AG04450 (cell line): ENCODE measurements at regions not wholly inside any gene's neighbourhood (a gene's known extent, or its start where the extent isn't known, plus 50 kb on each side); places are given as distances from the start of the nearest gene placed in this dataset.

ENCODE experiments used
- CTCF ChIA-PET: fragments of 300-600, 350-600 bp; formaldehyde crosslinking; extraction: SDS; loops from one replicate; lab custom pipeline; 2022; ENCODE audit warnings: antibody characterized with exemption, inconsistent platforms; lab: Charles Lee
- POLR2A ChIA-PET: fragments of 350-600 bp; formaldehyde crosslinking; extraction: SDS; loops from one replicate; lab custom pipeline; 2021; ENCODE audit warnings: antibody characterized with exemption, inconsistent platforms; lab: Yijun Ruan, JAX
- DNase-seq: peaks from one replicate; pipeline ENCODE4 v3.0.0-alpha.2; 2011; ENCODE audit warnings: low read depth, low spot score
- H3K27ac ChIP-seq: one replicate; pipeline ENCODE4 v1.5.1; 2012; ENCODE audit warnings: low read depth, low read length, control low read depth
- H3K27me3 ChIP-seq: one replicate; pipeline ENCODE4 v1.6.0; 2012; ENCODE audit warnings: low read length; ENCODE audit not compliant: control insufficient read depth, insufficient read depth
- H3K4me3 ChIP-seq: 2 replicates; pipeline ENCODE4 v1.5.1; 2011; ENCODE audit warnings: mild to moderate bottlenecking, low read depth, low read length, control low read depth
- H3K9me3 ChIP-seq: 2 replicates; pipeline ENCODE4 v1.5.1; 2012; ENCODE audit warnings: low read length; ENCODE audit not compliant: control insufficient read depth, insufficient read depth
- CTCF ChIP-seq: IDR thresholded peaks from 2 replicates; pipeline ENCODE4 v1.5.1; 2011; ENCODE audit warnings: low read depth, low read length, control low read depth, inconsistent platforms

GRCh38 chr14:94857950-94858349 is 88.0 kb upstream of the GSC start:
- no peak for TF ChIP-seq CTCF
- Histone ChIP-seq H3K9me3 (peaks cover 45% of the 10 kb centered on the region), H3K27ac (no peak overlapping the region), H3K27me3 (no peaks in the 10 kb centered on the region), H3K4me3 (no peak overlapping the region)
- no peak for DNase-seq
- ChIA-PET CTCF (no interaction called here), POLR2A (no interaction called here)

DNA sequence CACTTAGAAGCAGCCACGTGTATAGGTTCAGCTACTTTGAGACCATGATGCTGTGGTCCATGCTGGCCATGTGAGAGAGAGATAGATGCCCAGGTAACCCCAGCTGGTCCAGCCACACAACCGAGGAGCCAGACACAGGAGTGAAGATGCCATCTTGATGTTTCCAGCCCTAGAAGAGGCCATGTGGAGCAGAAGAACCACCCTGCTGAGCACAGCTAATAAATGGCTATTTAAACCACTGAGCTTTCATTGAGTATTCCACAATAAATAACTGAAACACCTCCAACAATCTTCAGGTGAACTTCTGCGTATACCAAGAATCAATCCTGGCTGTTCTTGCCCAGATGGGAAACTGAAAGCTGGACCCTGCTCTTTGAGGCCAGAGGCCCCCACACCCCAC is 84.0 kb upstream of the GSC start:
- H3K4me3 ChIP-seq, result no peak overlapping the region
- POLR2A ChIA-PET, result no interaction called here

DNA sequence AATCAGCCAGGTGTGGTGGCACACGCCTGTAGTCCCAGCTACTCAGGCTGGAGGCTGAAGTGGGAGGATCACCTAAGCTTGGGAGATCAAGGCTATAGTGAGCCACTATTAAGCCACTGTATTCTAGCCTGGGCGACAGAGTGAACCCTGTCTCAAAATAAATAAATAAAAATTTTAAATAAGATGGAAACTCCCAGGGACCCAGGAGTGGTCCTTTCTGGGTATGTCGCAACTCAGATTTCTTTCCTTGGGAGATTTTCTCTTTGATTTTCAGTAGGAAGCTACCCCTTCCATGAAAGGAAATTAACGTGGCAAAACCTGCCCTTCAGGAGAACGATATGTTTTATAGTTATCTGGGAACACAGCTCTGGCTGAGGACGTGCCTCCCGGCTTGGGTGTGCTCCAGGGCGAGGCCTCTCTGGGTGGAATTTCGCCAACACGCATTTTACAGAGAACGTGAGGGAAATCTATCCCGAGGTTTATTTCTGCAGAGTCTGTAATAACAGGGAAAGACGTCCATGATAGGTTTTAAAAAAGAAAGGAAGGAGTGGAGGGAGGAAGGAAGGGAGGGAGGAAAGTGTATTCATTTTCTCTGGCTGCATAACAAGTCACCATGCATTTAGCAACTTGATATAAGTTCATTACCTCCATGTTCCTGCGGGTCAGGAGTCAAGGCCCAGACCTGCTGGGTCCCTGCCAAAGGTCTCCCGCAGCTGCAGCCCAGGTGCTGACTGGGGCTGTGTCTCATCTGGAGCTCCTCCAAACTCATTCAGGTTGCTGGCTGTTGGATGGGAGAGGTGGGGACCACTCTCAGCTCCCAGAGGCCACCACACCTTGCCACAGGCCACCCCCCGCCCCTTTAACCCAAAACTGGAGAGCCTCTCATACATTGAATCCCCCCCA is 80.6 kb upstream of the GSC start:
- Histone ChIP-seq H3K4me3 (no peak overlapping the region), H3K27ac (no peak overlapping the region), H3K9me3 (peaks cover 58% of the 10 kb centered on the region), H3K27me3 (no peaks in the 10 kb centered on the region)
- no peak for DNase-seq
- TF ChIP-seq CTCF, result no peak
- POLR2A ChIA-PET, result no interaction called here
- CTCF ChIA-PET, result no interaction called here

More for the DNA sequence above, 84.0 kb upstream of the GSC start:
- CTCF ChIA-PET, result no interaction called here
- Histone ChIP-seq H3K9me3 (peaks cover 60% of the 10 kb centered on the region), H3K27me3 (no peaks in the 10 kb centered on the region), H3K27ac (no peak overlapping the region)
- no peak for TF ChIP-seq CTCF
- DNase-seq, result no peak

DNA sequence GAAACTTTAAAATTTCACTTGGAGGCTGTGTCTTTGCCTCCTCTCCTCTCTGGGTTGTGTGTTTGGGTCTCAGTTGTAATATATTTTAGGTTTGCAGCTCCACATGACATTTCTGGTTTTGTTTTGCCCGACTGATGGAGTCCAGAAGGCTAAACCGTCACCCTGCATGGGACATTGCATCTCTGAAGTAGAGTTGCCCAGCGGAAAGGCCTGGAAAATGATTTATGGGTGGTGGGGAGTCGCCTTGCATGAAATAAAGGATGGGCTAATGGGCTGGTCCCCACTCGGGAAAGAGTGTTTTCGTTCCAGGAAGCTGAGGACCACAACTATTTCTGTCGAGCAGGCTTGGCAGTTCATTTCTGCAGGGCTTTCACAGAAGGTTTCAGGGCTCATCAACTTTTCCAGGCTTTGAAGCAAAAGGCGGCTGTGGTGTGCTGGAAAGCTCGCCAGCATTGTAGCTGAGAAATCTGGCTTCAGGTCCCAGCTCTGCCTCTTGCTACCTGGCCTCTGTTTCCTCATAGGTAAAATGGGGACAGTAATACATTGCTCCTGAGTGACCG is 74.8 kb upstream of the GSC start:
- no peak overlapping the region for H3K27ac ChIP-seq
- no peak overlapping the region for H3K4me3 ChIP-seq
- no peak for TF ChIP-seq CTCF
- no peaks in the 10 kb centered on the region for H3K27me3 ChIP-seq
- H3K9me3 ChIP-seq, result peaks cover 42% of the 10 kb centered on the region
- DNase-seq, result no peak
- ChIA-PET CTCF (no interaction called here), POLR2A (no interaction called here)

DNA sequence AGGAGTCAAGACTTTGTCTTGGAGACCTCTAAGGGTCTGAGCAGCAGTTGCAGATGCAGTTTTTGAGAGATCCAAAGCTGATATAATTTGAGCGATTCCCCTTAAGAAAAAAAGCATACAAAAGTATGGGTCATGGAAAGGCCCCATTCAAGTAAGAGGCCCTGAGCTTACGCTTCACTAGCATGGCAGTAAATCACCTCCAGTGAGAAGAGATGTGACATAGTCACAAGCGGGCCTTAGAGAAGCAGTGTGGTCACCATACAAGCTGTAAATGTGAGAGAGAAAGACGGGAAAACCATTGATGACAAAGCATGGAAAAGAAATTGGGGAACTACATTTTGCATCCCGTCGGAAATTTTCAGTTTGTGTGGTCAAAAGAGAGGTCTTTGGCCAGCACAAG is 70.6 kb upstream of the GSC start:
- CTCF ChIA-PET, result no interaction called here
- H3K9me3 ChIP-seq, result peaks cover 25% of the 10 kb centered on the region
- no peaks in the 10 kb centered on the region for H3K27me3 ChIP-seq
- H3K4me3 ChIP-seq, result no peak overlapping the region
- no peak overlapping the region for H3K27ac ChIP-seq
- POLR2A ChIA-PET, result no interaction called here
- no peak for TF ChIP-seq CTCF
- no peak for DNase-seq
